ENCODE measurements at regions not wholly inside any gene's neighbourhood (a gene's known extent, or its start where the extent isn't known, plus 50 kb on each side); places are given as distances from the start of the nearest gene placed in this dataset.

GRCh38 chr9:96038271-96038670, 162.8 kb downstream of the ERCC6L2 start:
- DNase-seq (ENCODE audit: low read depth): no peak

GRCh38 chr9:96034553-96035122, 159.1 kb downstream of the ERCC6L2 start:
- no peak for DNase-seq (ENCODE audit: low read depth)

- no peak for DNase-seq (ENCODE audit: low read depth)
Measured at GRCh38 chr9:96033896-96034295, 158.4 kb downstream of the ERCC6L2 start.

GRCh38 chr9:96031916-96032534, 156.5 kb downstream of the ERCC6L2 start:
- no peak for DNase-seq (ENCODE audit: low read depth)

GRCh38 chr9:96031366-96031824, 155.9 kb downstream of the ERCC6L2 start:
- peak; percentile 49 for DNase-seq (ENCODE audit: low read depth)

- DNase-seq (ENCODE audit: low read depth): no peak
Measured at GRCh38 chr9:96029722-96030530, 154.4 kb downstream of the ERCC6L2 start.

- DNase-seq (ENCODE audit: low read depth): no peak
Measured at GRCh38 chr9:96027251-96028131, 152.0 kb downstream of the ERCC6L2 start.

- no peak for DNase-seq (ENCODE audit: low read depth)
Measured at GRCh38 chr9:96026655-96027213, 151.2 kb downstream of the ERCC6L2 start.

GRCh38 chr9:96025995-96026602, 150.6 kb downstream of the ERCC6L2 start:
- no peak for DNase-seq (ENCODE audit: low read depth)

GRCh38 chr9:96023486-96023885, 148.0 kb downstream of the ERCC6L2 start:
- DNase-seq (ENCODE audit: low read depth): no peak

- peak; percentile 38 for DNase-seq (ENCODE audit: low read depth)
Measured at GRCh38 chr9:96022445-96023051, 147.1 kb downstream of the ERCC6L2 start.

GRCh38 chr9:96021551-96022444, 146.3 kb downstream of the ERCC6L2 start:
- DNase-seq (ENCODE audit: low read depth): no peak

GRCh38 chr9:96020792-96021550, 145.5 kb downstream of the ERCC6L2 start:
- peak; percentile 45 for DNase-seq (ENCODE audit: low read depth)

- no peak for DNase-seq (ENCODE audit: low read depth)
Measured at GRCh38 chr9:96020300-96020791, 144.9 kb downstream of the ERCC6L2 start.

Data from Daoy (cell line).